MG63 (cell line): ENCODE measurements at regions not wholly inside any gene's neighbourhood (a gene's known extent, or its start where the extent isn't known, plus 50 kb on each side); places are given as distances from the start of the nearest gene placed in this dataset.
"Not testable (repeated sequence)": the region's sequence is repeated elsewhere in the genome, so short reads cannot be mapped to it uniquely, and the experiment has no call there.

ENCODE experiments used
- DNase-seq: peaks from one replicate; pipeline ENCODE4 v3.0.0-alpha.2; 2020
- H3K27me3 ChIP-seq: fragments of 250-450 bp; sonication (Bioruptor Pico); 2 replicates; pipeline ENCODE4 v1.5.1; 2020; ENCODE audit warnings: mild to moderate bottlenecking, moderate library complexity
- H3K36me3 ChIP-seq: fragments of 250-450 bp; sonication (Bioruptor Pico); 2 replicates; pipeline ENCODE4 v1.5.1; 2020; ENCODE audit warnings: mild to moderate bottlenecking, moderate library complexity
- H3K4me3 ChIP-seq: fragments of 250-450 bp; sonication (Bioruptor Pico); 2 replicates; pipeline ENCODE4 v1.5.1; 2020; ENCODE audit warnings: mild to moderate bottlenecking, moderate library complexity
- H3K9me3 ChIP-seq: fragments of 250-450 bp; sonication (Bioruptor Pico); 2 replicates; pipeline ENCODE4 v1.5.1; 2020; ENCODE audit warnings: mild to moderate bottlenecking, moderate library complexity

DNA sequence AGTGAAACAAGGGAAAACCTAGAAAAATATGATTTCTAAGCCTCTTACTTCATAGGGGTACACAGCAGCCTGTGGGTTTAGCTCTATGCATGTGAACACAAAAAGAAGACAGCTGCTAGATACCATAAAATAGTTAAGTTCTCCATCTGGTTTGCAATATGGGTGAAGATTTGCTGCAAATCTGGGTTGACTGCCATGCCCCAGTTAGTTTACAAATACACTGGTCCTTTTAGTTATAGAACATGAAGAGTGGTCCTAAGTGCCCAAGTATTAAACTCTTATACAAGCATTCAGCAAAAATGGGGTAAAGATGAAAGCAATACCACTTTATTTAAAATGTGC is 176.1 kb downstream of the AEBP2 start:
- Histone ChIP-seq H3K4me3 (no peak overlapping the region), H3K9me3 (no peaks in the 10 kb centered on the region), H3K27me3 (no peaks in the 10 kb centered on the region), H3K36me3 (no peaks in the 10 kb centered on the region)
- DNase-seq = no peak

- H3K4me3 ChIP-seq = no peak overlapping the region
- no peak for DNase-seq
- no peaks in the 10 kb centered on the region for H3K36me3 ChIP-seq
- H3K9me3 ChIP-seq = no peaks in the 10 kb centered on the region
- no peaks in the 10 kb centered on the region for H3K27me3 ChIP-seq
These were observed 177.5 kb downstream of the AEBP2 start for GRCh38 chr12:19616781-19617180.

GRCh38 chr12:19620222-19620621 is 180.9 kb downstream of the AEBP2 start:
- Histone ChIP-seq H3K9me3 (no peaks in the 10 kb centered on the region), H3K4me3 (no peak overlapping the region), H3K36me3 (no peaks in the 10 kb centered on the region), H3K27me3 (no peaks in the 10 kb centered on the region)
- no peak for DNase-seq

GRCh38 chr12:19623751-19624399 is 184.6 kb downstream of the AEBP2 start:
- Histone ChIP-seq H3K9me3 (no peaks in the 10 kb centered on the region), H3K4me3 (no peak overlapping the region), H3K36me3 (no peaks in the 10 kb centered on the region), H3K27me3 (no peaks in the 10 kb centered on the region)
- DNase-seq = no peak

DNA sequence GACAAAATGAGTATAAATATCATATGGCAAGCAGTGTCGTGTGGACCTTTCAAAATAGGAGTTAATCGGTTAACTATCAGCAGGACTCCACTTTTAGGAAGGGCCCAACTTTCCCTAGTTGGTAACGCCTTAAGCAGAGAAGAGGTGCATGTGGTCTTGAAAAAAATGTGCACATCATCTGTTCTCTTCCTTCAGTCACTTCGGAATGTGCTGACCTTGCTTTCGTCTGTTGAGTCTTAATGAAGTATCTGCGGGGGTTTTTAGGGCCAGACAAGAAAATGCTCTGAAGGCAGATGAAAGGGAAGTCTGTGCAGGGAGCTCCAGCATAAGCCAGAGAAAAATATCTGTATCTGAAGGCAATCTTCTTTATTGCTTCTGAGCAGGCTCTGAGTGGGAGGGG is 185.2 kb downstream of the AEBP2 start:
- no peak for DNase-seq
- Histone ChIP-seq H3K4me3 (no peak overlapping the region), H3K36me3 (no peaks in the 10 kb centered on the region), H3K9me3 (no peaks in the 10 kb centered on the region), H3K27me3 (no peaks in the 10 kb centered on the region)

DNA sequence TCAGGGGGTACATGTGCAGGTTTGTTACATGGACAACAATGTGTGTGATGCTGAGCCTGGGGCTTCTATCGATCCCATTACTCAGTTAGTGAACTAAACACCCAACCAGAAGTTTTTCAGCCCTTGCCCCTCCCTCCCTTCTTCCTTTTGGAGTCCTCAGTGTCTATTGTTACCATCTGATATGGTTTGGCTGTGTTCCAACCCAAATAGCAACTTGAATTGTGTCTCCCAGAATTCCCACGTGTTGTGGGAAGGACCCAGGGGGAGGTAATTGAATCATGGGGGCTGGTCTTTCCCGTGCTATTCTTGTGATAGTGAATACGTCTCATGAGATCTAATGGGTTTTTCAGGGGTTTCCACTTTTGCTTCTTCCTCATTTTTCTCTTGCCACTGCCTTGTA is 186.3 kb downstream of the AEBP2 start:
- not testable (repeated sequence) for H3K36me3 ChIP-seq, DNase-seq, H3K9me3 ChIP-seq, H3K27me3 ChIP-seq, H3K4me3 ChIP-seq

GRCh38 chr12:19627719-19628118 is 188.4 kb downstream of the AEBP2 start:
- H3K27me3 ChIP-seq = no peaks in the 10 kb centered on the region
- no peaks in the 10 kb centered on the region for H3K9me3 ChIP-seq
- no peak overlapping the region for H3K4me3 ChIP-seq
- H3K36me3 ChIP-seq = no peaks in the 10 kb centered on the region
- DNase-seq = no peak

DNA sequence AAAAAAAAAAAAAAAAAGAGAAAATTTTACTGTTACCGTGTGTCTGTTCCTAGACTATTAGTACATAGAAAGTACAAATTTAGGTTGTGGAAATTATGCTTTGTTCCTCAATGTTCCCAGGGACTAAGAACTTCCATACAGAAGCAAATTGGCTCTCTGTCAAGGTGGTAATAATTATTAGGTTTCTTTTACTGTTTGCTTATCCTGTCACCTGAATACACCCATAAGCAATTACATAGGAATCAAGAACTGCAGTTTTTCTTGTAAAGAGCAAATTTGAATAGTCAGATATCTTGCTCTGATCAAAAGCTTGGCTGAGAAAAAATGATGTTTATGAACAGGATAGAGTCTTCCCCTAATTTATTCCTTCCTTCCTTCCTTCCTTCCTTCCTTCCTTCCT is 191.2 kb downstream of the AEBP2 start:
- H3K4me3 ChIP-seq = no peak overlapping the region
- no peaks in the 10 kb centered on the region for H3K9me3 ChIP-seq
- DNase-seq = no peak
- no peaks in the 10 kb centered on the region for H3K27me3 ChIP-seq
- H3K36me3 ChIP-seq = no peaks in the 10 kb centered on the region

DNA sequence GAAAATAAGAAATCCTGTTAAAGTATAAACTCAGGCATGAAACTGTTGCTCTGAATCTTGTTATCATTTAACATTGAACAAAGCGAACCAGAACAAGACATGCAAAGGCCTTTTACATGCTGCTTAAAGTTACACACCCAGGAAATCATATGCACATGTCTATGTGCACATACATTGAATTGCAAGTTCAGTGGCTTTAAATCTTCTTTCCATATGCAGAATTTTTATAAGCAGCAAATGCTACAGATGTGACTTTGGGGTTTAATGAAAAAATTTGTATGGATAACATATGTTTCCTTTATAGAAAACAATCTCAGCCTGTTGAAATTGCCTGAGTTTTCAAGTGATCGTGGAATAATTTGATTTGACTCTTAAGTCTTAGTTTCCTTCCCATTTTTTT is 193.9 kb downstream of the AEBP2 start:
- Histone ChIP-seq H3K36me3 (no peaks in the 10 kb centered on the region), H3K27me3 (no peaks in the 10 kb centered on the region), H3K9me3 (no peaks in the 10 kb centered on the region), H3K4me3 (no peak overlapping the region)
- no peak for DNase-seq

GRCh38 chr12:19633641-19634040 is 194.3 kb downstream of the AEBP2 start:
- no peak overlapping the region for H3K4me3 ChIP-seq
- H3K27me3 ChIP-seq = no peaks in the 10 kb centered on the region

DNA sequence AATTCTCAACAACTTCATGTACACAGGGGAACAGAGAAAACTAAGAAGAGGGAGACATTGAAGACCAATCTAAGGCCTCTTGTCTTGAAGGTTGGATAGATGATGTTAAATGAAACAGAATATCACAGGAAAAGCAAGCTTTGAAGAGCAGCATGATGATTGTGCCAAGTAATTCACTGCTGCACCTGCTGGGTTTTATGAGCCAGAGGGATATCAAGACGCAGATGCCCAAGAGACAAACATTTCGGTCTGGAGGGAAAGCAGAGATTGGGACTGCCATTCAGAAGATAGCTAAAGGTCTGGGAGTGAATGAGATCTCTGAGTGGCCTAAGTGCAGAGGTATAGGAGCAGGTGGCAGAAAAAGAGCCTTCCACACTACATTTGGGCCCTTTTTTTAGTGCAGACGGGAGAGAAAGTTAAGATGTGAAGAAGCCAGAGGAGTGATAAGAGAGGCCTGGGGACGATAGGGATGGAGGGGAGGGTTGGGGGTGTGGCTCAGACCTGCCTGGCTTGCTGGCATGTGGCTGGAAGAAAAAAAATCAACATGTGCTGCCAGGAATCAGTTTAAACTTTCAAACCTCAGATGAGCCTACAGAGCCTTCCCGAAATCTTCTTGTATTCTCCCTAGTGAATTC is 200.6 kb downstream of the AEBP2 start:
- no peak for DNase-seq
- H3K27me3 ChIP-seq = no peaks in the 10 kb centered on the region
- H3K4me3 ChIP-seq = no peak overlapping the region
- no peaks in the 10 kb centered on the region for H3K36me3 ChIP-seq
- no peaks in the 10 kb centered on the region for H3K9me3 ChIP-seq

More at GRCh38 chr12:19633641-19634040, 194.3 kb downstream of the AEBP2 start:
- no peak for DNase-seq
- Histone ChIP-seq H3K36me3 (no peaks in the 10 kb centered on the region), H3K9me3 (no peaks in the 10 kb centered on the region)

GRCh38 chr12:19641235-19642080 is 202.2 kb downstream of the AEBP2 start:
- DNase-seq = no peak

GRCh38 chr12:19642345-19642744 is 203.1 kb downstream of the AEBP2 start:
- Histone ChIP-seq H3K27me3 (no peaks in the 10 kb centered on the region), H3K9me3 (no peaks in the 10 kb centered on the region; the same call in none of the 2 replicates), H3K4me3 (no peak overlapping the region), H3K36me3 (no peaks in the 10 kb centered on the region)
- no peak for DNase-seq

More at GRCh38 chr12:19641235-19642080, 202.2 kb downstream of the AEBP2 start:
- Histone ChIP-seq H3K36me3 (no peaks in the 10 kb centered on the region), H3K27me3 (no peaks in the 10 kb centered on the region), H3K9me3 (no peaks in the 10 kb centered on the region; the same call in none of the 2 replicates), H3K4me3 (no peak overlapping the region)

GRCh38 chr12:19643635-19644034 is 204.3 kb downstream of the AEBP2 start:
- Histone ChIP-seq H3K27me3 (no peaks in the 10 kb centered on the region), H3K36me3 (no peaks in the 10 kb centered on the region), H3K4me3 (no peak overlapping the region), H3K9me3 (no peaks in the 10 kb centered on the region; the same call in none of the 2 replicates)
- no peak for DNase-seq

DNA sequence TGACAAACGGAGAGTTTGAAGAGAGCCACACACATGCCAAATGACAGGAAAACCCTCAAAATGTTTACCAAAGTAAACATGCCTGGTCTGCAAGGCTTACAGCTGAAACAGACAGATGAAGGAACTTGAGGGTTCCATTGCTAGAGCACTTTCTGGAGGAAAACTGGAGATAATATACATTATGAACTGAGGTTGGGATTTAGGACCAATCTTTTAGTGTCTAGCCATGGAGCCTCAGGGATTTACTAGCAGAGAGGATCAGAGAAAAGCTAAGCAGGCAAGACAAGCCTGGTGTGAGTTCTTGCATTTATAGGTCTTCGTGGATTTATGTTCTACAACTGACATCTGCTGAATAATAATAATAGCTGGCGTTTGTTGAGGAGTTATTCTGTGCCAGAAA is 205.3 kb downstream of the AEBP2 start:
- Histone ChIP-seq H3K9me3 (no peaks in the 10 kb centered on the region; the same call in none of the 2 replicates), H3K27me3 (no peaks in the 10 kb centered on the region), H3K4me3 (no peak overlapping the region), H3K36me3 (no peaks in the 10 kb centered on the region)
- no peak for DNase-seq

DNA sequence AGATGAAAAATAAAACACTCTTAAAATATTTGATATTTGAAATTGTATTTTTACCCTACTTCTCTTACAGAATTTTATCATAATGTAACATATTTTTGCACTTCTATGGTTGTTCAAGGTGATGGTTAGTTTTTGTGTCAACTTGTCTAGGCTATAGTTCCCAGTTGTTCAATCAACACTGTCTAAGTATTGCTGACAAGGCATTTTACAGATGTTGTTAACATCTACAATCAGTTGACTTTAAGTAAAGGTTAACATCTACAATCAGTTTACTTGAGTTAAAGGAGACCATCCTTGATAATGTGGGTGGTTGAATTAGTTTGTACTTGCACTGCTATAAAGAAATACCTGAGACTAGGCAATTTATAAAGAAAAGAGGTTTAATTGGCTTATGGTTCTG is 206.5 kb downstream of the AEBP2 start:
- Histone ChIP-seq H3K27me3 (no peaks in the 10 kb centered on the region), H3K9me3 (no peaks in the 10 kb centered on the region; the same call in none of the 2 replicates), H3K36me3 (no peaks in the 10 kb centered on the region), H3K4me3 (no peak overlapping the region)
- no peak for DNase-seq

GRCh38 chr12:19646599-19646998 is 207.3 kb downstream of the AEBP2 start:
- no peaks in the 10 kb centered on the region for H3K27me3 ChIP-seq
- H3K9me3 ChIP-seq = no peaks in the 10 kb centered on the region; the same call in none of the 2 replicates
- DNase-seq = no peak
- H3K36me3 ChIP-seq = no peaks in the 10 kb centered on the region
- H3K4me3 ChIP-seq = no peak overlapping the region
